ENCODE measurements at regions not wholly inside any gene's neighbourhood (a gene's known extent, or its start where the extent isn't known, plus 50 kb on each side); places are given as distances from the start of the nearest gene placed in this dataset.
A peak's percentile ranks its signal among the peaks of the same experiment; 100 is the strongest.
"Not testable (repeated sequence)": the region's sequence is repeated elsewhere in the genome, so short reads cannot be mapped to it uniquely, and the experiment has no call there.

GRCh38 chr2:236367506-236368289, 103.5 kb upstream of the ASB18 start:
- Histone ChIP-seq H3K4me1 (ENCODE audit: control insufficient read depth in 3 of 3, insufficient read depth in 3 of 3, low read length in 3 of 3) (peaks cover 3 to 7% (median 4%) of the 10 kb centered on the region in 3 donors), H3K36me3 (ENCODE audit: control insufficient read depth in 3 of 3, insufficient read depth in 3 of 3, low read length in 3 of 3) (no peaks in the 10 kb centered on the region), H3K9ac (ENCODE audit: low read depth in 1 of 3, low read length in 3 of 3) (no peak overlapping the region), H3K4me3 (ENCODE audit: low read length in 3 of 3) (no peak overlapping the region), H3K9me3 (ENCODE audit: control insufficient read depth in 3 of 3, low read length in 3 of 3) (no peaks in the 10 kb centered on the region), H3K27ac (ENCODE audit: low read depth, low read length) (no peak overlapping the region), H3K27me3 (ENCODE audit: control insufficient read depth in 3 of 3, insufficient read depth in 3 of 3, low read length in 3 of 3) (peaks cover 17 to 38% (median 19%) of the 10 kb centered on the region in 3 donors)

- Histone ChIP-seq H3K36me3 (ENCODE audit: control insufficient read depth in 3 of 3, insufficient read depth in 3 of 3, low read length in 3 of 3) (no peaks in the 10 kb centered on the region), H3K27me3 (ENCODE audit: control insufficient read depth in 3 of 3, insufficient read depth in 3 of 3, low read length in 3 of 3) (peaks cover 9 to 36% (median 16%) of the 10 kb centered on the region in 3 donors), H3K9me3 (ENCODE audit: control insufficient read depth in 3 of 3, low read length in 3 of 3) (no peaks in the 10 kb centered on the region), H3K27ac (ENCODE audit: low read depth, low read length) (no peak overlapping the region), H3K4me3 (ENCODE audit: low read length in 3 of 3) (peak overlapping the region in 1 of 3 donors; percentile 27), H3K9ac (ENCODE audit: low read depth in 1 of 3, low read length in 3 of 3) (peak overlapping the region in 1 of 3 donors; percentile 9), H3K4me1 (ENCODE audit: control insufficient read depth in 3 of 3, insufficient read depth in 3 of 3, low read length in 3 of 3) (peaks cover 3 to 7% (median 4%) of the 10 kb centered on the region in 3 donors)
Observed at GRCh38 chr2:236369661-236370062, 105.5 kb upstream of the ASB18 start.

- no peak overlapping the region for H3K9ac ChIP-seq (ENCODE audit: low read depth in 1 of 3, low read length in 3 of 3)
- H3K9me3 ChIP-seq (ENCODE audit: control insufficient read depth in 3 of 3, low read length in 3 of 3) = no peaks in the 10 kb centered on the region
- no peaks in the 10 kb centered on the region for H3K36me3 ChIP-seq (ENCODE audit: control insufficient read depth in 3 of 3, insufficient read depth in 3 of 3, low read length in 3 of 3)
- H3K4me1 ChIP-seq (ENCODE audit: control insufficient read depth in 3 of 3, insufficient read depth in 3 of 3, low read length in 3 of 3) = peaks cover 3 to 7% (median 4%) of the 10 kb centered on the region in 3 donors
- peaks cover 7 to 32% (median 13%) of the 10 kb centered on the region in 3 donors for H3K27me3 ChIP-seq (ENCODE audit: control insufficient read depth in 3 of 3, insufficient read depth in 3 of 3, low read length in 3 of 3)
- H3K27ac ChIP-seq (ENCODE audit: low read depth, low read length) = no peak overlapping the region
- no peak overlapping the region for H3K4me3 ChIP-seq (ENCODE audit: low read length in 3 of 3)
Observed at GRCh38 chr2:236370847-236371409, 106.7 kb upstream of the ASB18 start.

GRCh38 chr2:236375973-236376476, 111.8 kb upstream of the ASB18 start:
- H3K9me3 ChIP-seq (ENCODE audit: control insufficient read depth in 3 of 3, low read length in 3 of 3) = no peaks in the 10 kb centered on the region
- H3K4me3 ChIP-seq (ENCODE audit: low read length in 3 of 3) = no peak overlapping the region
- no peaks in the 10 kb centered on the region for H3K4me1 ChIP-seq (ENCODE audit: control insufficient read depth in 3 of 3, insufficient read depth in 3 of 3, low read length in 3 of 3)
- no peak overlapping the region for H3K9ac ChIP-seq (ENCODE audit: low read depth in 1 of 3, low read length in 3 of 3)
- H3K27ac ChIP-seq (ENCODE audit: low read depth, low read length) = no peak overlapping the region
- peaks cover 0 to 7% (median 0%) of the 10 kb centered on the region in 3 donors for H3K27me3 ChIP-seq (ENCODE audit: control insufficient read depth in 3 of 3, insufficient read depth in 3 of 3, low read length in 3 of 3)
- no peaks in the 10 kb centered on the region for H3K36me3 ChIP-seq (ENCODE audit: control insufficient read depth in 3 of 3, insufficient read depth in 3 of 3, low read length in 3 of 3)

GRCh38 chr2:236376566-236377244, 112.5 kb upstream of the ASB18 start:
- no peaks in the 10 kb centered on the region for H3K9me3 ChIP-seq (ENCODE audit: control insufficient read depth in 3 of 3, low read length in 3 of 3)
- no peak overlapping the region for H3K9ac ChIP-seq (ENCODE audit: low read depth in 1 of 3, low read length in 3 of 3)
- no peak overlapping the region for H3K27ac ChIP-seq (ENCODE audit: low read depth, low read length)
- H3K36me3 ChIP-seq (ENCODE audit: control insufficient read depth in 3 of 3, insufficient read depth in 3 of 3, low read length in 3 of 3) = no peaks in the 10 kb centered on the region
- no peaks in the 10 kb centered on the region for H3K4me1 ChIP-seq (ENCODE audit: control insufficient read depth in 3 of 3, insufficient read depth in 3 of 3, low read length in 3 of 3)
- no peak overlapping the region for H3K4me3 ChIP-seq (ENCODE audit: low read length in 3 of 3)
- H3K27me3 ChIP-seq (ENCODE audit: control insufficient read depth in 3 of 3, insufficient read depth in 3 of 3, low read length in 3 of 3) = peaks cover 0 to 2% (median 0%) of the 10 kb centered on the region in 3 donors

GRCh38 chr2:236380051-236380612, 115.9 kb upstream of the ASB18 start:
- no peaks in the 10 kb centered on the region for H3K9me3 ChIP-seq (ENCODE audit: control insufficient read depth in 3 of 3, low read length in 3 of 3)

GRCh38 chr2:236381253-236381652, 117.0 kb upstream of the ASB18 start:
- H3K4me3 ChIP-seq (ENCODE audit: low read length in 3 of 3); H3K9ac ChIP-seq (ENCODE audit: low read depth in 1 of 3, low read length in 3 of 3); H3K27ac ChIP-seq (ENCODE audit: low read depth, low read length); H3K4me1 ChIP-seq (ENCODE audit: control insufficient read depth in 3 of 3, insufficient read depth in 3 of 3, low read length in 3 of 3); H3K9me3 ChIP-seq (ENCODE audit: control insufficient read depth in 3 of 3, low read length in 3 of 3); H3K36me3 ChIP-seq (ENCODE audit: control insufficient read depth in 3 of 3, insufficient read depth in 3 of 3, low read length in 3 of 3); H3K27me3 ChIP-seq (ENCODE audit: control insufficient read depth in 3 of 3, insufficient read depth in 3 of 3, low read length in 3 of 3): not testable (repeated sequence)

More at GRCh38 chr2:236380051-236380612, 115.9 kb upstream of the ASB18 start:
- H3K4me1 ChIP-seq (ENCODE audit: control insufficient read depth in 3 of 3, insufficient read depth in 3 of 3, low read length in 3 of 3) = no peaks in the 10 kb centered on the region
- H3K36me3 ChIP-seq (ENCODE audit: control insufficient read depth in 3 of 3, insufficient read depth in 3 of 3, low read length in 3 of 3) = no peaks in the 10 kb centered on the region
- H3K4me3 ChIP-seq (ENCODE audit: low read length in 3 of 3) = no peak overlapping the region
- H3K9ac ChIP-seq (ENCODE audit: low read depth in 1 of 3, low read length in 3 of 3) = no peak overlapping the region
- no peaks in the 10 kb centered on the region for H3K27me3 ChIP-seq (ENCODE audit: control insufficient read depth in 3 of 3, insufficient read depth in 3 of 3, low read length in 3 of 3)
- H3K27ac ChIP-seq (ENCODE audit: low read depth, low read length) = no peak overlapping the region

- H3K9ac ChIP-seq (ENCODE audit: low read depth in 1 of 3, low read length in 3 of 3); H3K4me3 ChIP-seq (ENCODE audit: low read length in 3 of 3); H3K27me3 ChIP-seq (ENCODE audit: control insufficient read depth in 3 of 3, insufficient read depth in 3 of 3, low read length in 3 of 3); H3K36me3 ChIP-seq (ENCODE audit: control insufficient read depth in 3 of 3, insufficient read depth in 3 of 3, low read length in 3 of 3); H3K4me1 ChIP-seq (ENCODE audit: control insufficient read depth in 3 of 3, insufficient read depth in 3 of 3, low read length in 3 of 3); H3K9me3 ChIP-seq (ENCODE audit: control insufficient read depth in 3 of 3, low read length in 3 of 3); H3K27ac ChIP-seq (ENCODE audit: low read depth, low read length): not testable (repeated sequence)
Observed at GRCh38 chr2:236389284-236390216, 125.3 kb upstream of the ASB18 start.

- no peaks in the 10 kb centered on the region for H3K27me3 ChIP-seq (ENCODE audit: control insufficient read depth in 3 of 3, insufficient read depth in 3 of 3, low read length in 3 of 3)
- H3K36me3 ChIP-seq (ENCODE audit: control insufficient read depth in 3 of 3, insufficient read depth in 3 of 3, low read length in 3 of 3) = no peaks in the 10 kb centered on the region
- no peak overlapping the region for H3K27ac ChIP-seq (ENCODE audit: low read depth, low read length)
- H3K4me1 ChIP-seq (ENCODE audit: control insufficient read depth in 3 of 3, insufficient read depth in 3 of 3, low read length in 3 of 3) = no peaks in the 10 kb centered on the region
- no peak overlapping the region for H3K9ac ChIP-seq (ENCODE audit: low read depth in 1 of 3, low read length in 3 of 3)
- H3K4me3 ChIP-seq (ENCODE audit: low read length in 3 of 3) = no peak overlapping the region
- no peaks in the 10 kb centered on the region for H3K9me3 ChIP-seq (ENCODE audit: control insufficient read depth in 3 of 3, low read length in 3 of 3)
Observed at GRCh38 chr2:236393101-236393500, 128.9 kb upstream of the ASB18 start.
